ENCODE measurements at regions not wholly inside any gene's neighbourhood (a gene's known extent, or its start where the extent isn't known, plus 50 kb on each side); places are given as distances from the start of the nearest gene placed in this dataset.

DNA sequence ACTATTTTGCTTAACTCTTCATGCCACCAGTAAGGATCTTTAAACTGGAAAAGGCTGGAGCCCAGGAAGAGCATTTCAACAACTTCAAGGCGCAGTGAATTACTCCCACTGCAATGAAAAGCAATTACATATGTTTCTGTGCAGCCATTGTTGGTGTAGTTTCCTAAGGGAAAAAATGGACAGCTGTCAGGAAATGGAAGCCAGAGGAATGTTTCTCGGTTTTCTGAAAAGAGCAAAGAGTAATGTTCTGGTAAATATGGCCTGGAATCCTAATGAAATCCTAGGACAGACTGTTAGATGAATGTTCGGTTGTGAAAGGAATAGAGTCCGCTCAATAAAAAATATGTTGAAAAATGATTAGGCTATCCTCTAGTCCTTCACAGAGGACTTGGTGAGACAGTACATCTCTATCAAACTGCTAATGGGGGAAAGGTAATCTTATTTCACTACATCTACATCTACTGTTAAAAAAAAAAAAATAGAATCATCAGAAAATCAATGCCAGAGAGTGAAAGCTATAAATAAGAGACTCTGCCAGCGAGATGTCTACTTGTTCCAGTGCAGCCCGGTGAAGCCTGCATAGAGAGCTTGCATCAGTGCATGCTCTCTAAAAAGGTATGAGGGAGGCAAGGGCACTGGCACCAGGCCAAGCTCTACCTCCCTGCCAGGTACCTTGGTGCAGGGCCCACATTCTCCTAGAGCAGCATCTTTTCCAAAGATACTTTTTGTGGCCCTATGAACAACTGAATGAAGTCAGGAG, 68.2 kb upstream of the TJP1 start:
- Mint-ChIP-seq H3K4me1 (no peaks in the 10 kb centered on the region), H3K27me3 (peaks cover 3% of the 10 kb centered on the region), H3K9me3 (ENCODE audit: low read depth) (no peaks in the 10 kb centered on the region), H3K27ac (no peak overlapping the region), H3K36me3 (no peaks in the 10 kb centered on the region), H3K4me3 (no peak overlapping the region)
- no peak for DNase-seq
- ATAC-seq, result no peak
- CTCF ChIA-PET, result no interaction called here

DNA sequence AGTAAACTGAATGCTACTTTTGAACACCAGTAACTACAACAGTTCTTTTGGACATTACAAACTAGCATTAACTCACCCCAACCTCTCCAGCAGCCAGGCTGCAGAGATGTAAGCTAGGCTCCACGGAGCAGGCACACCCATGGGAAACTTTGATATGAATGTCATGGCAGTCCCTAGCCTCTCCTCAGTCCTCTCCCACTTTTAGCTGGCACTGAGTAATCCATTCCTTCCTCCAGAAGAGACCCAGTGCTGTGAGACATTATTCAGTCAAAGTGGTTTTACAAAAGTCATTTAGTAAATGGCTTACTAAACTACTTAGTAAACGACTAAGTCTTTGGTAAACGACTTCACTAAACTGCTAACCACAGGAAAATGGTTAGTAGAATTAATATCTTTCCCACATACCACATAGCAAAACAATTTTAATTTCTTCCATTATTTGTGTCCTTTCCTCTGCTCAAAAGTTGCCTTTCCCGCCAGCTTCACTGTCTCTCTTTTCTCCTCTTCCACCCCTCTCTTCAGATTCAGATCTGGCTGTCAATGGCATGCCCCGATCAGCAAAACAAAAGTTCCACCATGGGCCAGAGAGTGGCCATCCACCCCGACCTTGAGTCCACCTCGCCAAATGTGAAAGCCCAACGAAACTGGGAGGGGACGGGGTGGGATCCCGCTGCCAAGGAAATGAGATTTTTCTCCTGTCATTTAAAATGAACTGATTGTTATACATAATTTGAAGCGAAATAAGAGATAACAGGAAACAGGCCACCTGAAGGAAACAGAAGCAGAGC, 67.5 kb upstream of the TJP1 start:
- no peaks in the 10 kb centered on the region for H3K9me3 Mint-ChIP-seq (ENCODE audit: low read depth)
- H3K27ac Mint-ChIP-seq, result no peak overlapping the region
- no peak for ATAC-seq
- H3K36me3 Mint-ChIP-seq, result no peaks in the 10 kb centered on the region
- H3K27me3 Mint-ChIP-seq, result peaks cover 5% of the 10 kb centered on the region
- no peak overlapping the region for H3K4me3 Mint-ChIP-seq
- DNase-seq, result no peak
- CTCF ChIA-PET, result no interaction called here
- H3K4me1 Mint-ChIP-seq, result no peaks in the 10 kb centered on the region

DNA sequence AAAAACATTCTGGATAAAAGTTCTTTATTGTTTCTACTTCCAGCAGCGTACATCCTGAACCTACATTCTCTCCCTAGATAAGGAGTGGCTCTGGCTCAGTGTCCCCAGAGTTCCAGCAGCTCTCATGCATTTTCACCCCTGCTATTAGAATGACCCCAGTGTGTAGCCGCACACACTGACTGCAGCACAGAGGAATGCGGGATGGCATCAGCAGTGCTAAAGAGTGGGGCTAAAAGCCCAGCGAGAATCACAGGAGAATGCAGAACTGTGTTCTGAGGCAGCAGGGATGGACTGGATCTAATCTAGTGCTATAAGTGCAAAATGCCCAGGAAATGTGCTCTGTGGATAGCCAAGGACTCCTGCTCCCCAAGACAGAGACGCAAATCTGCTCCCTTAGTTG, 66.4 kb upstream of the TJP1 start:
- no peak overlapping the region for H3K4me3 Mint-ChIP-seq
- no peaks in the 10 kb centered on the region for H3K4me1 Mint-ChIP-seq
- DNase-seq (no peak), ATAC-seq (no peak)
- peaks cover 5% of the 10 kb centered on the region for H3K27me3 Mint-ChIP-seq
- CTCF ChIA-PET, result no interaction called here
- H3K27ac Mint-ChIP-seq, result no peak overlapping the region
- no peaks in the 10 kb centered on the region for H3K9me3 Mint-ChIP-seq (ENCODE audit: low read depth)
- no peaks in the 10 kb centered on the region for H3K36me3 Mint-ChIP-seq

DNA sequence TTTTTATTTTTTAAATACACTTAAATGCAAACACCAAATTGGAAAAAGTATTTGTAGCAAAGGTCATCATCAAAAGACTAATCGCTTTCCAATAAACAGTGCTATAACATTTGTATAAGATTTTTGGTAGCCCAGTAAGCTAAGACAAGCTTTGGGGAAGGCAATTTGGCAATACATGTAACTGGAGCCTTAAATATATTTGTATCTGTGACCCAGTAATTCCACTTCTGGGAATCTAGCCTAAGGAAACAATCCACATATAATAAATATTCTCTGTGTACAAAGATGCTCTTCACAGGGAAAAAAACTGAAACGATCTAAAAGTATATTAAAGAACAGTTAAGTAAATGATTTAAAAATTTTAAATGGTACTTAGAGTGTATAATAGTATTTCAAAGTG, 65.5 kb upstream of the TJP1 start:
- H3K27me3 Mint-ChIP-seq, result peaks cover 7% of the 10 kb centered on the region
- DNase-seq (no peak), ATAC-seq (no peak)
- no peaks in the 10 kb centered on the region for H3K4me1 Mint-ChIP-seq
- H3K4me3 Mint-ChIP-seq, result no peak overlapping the region
- CTCF ChIA-PET, result no interaction called here
- no peaks in the 10 kb centered on the region for H3K9me3 Mint-ChIP-seq (ENCODE audit: low read depth)
- no peak overlapping the region for H3K27ac Mint-ChIP-seq
- no peaks in the 10 kb centered on the region for H3K36me3 Mint-ChIP-seq

DNA sequence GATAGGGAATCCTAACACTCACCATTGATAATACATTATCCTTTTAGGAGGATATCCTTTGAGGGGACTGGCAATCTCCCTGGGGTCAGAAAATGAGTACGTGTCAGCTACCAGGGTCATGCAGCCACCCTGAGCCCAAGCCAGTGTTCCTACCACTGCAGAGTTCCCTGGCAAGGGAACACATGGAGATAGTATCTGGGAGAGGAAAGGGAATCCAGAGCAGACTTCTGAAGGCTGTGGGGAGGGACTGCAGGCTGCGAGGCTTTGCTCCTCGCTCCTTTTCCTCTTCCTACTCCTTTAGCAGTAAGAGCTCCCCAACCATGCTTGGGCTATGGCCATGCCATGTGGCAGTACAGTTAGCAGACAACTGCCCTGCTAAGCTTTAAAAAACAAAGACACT, 62.9 kb upstream of the TJP1 start:
- CTCF ChIA-PET, result no interaction called here
- peaks cover 7% of the 10 kb centered on the region for H3K27me3 Mint-ChIP-seq
- no peaks in the 10 kb centered on the region for H3K9me3 Mint-ChIP-seq (ENCODE audit: low read depth)
- no peak overlapping the region for H3K27ac Mint-ChIP-seq
- no peaks in the 10 kb centered on the region for H3K4me1 Mint-ChIP-seq
- no peak overlapping the region for H3K4me3 Mint-ChIP-seq
- H3K36me3 Mint-ChIP-seq, result no peaks in the 10 kb centered on the region
- DNase-seq, result no peak
- ATAC-seq, result no peak

DNA sequence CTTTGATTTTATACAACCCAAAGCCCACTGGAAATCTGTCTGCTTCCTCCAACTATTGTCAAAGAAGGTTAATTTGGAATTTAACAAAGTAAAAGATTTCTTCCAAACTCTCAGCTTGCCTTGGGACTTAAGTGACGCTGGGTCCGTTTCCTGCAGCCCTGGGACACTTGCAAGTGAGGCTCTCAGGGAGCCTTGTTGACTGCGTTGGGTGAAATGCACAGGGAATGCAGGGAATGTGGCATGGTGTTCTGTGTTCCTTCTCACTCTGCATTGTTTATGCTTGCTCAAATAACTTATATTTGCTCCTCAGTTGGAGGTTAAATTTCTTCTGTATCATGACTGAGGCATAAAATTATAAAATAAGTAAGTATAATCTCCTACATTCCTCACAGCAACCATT, 60.9 kb upstream of the TJP1 start:
- H3K27me3 Mint-ChIP-seq, result peaks cover 7% of the 10 kb centered on the region
- H3K4me1 Mint-ChIP-seq, result no peaks in the 10 kb centered on the region
- no peak overlapping the region for H3K4me3 Mint-ChIP-seq
- no peak overlapping the region for H3K27ac Mint-ChIP-seq
- no peaks in the 10 kb centered on the region for H3K36me3 Mint-ChIP-seq
- ATAC-seq, result no peak
- no peak for DNase-seq
- CTCF ChIA-PET, result no interaction called here
- H3K9me3 Mint-ChIP-seq (ENCODE audit: low read depth), result no peaks in the 10 kb centered on the region

DNA sequence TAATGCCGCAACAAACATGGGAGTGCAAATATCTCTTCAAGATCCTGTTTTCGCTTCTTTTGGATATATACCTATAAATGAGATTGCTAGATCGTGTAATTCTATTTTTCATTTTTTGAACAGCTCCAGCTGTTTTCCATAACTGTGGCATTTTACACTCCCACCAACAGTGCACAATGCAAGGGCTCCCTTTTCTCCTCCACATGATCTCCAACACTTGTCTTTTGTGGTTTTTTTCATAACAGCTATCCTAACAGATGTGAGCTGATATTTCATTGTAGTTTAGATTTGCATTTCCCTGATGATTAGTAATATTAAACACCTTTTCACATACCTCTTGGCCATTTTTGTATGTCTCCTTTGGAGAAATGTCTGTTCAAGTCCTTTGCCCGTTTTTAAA, 58.6 kb upstream of the TJP1 start:
- no peaks in the 10 kb centered on the region for H3K4me1 Mint-ChIP-seq
- H3K4me3 Mint-ChIP-seq, result no peak overlapping the region
- DNase-seq (no peak), ATAC-seq (no peak)
- peaks cover 7% of the 10 kb centered on the region for H3K27me3 Mint-ChIP-seq
- no peaks in the 10 kb centered on the region for H3K9me3 Mint-ChIP-seq (ENCODE audit: low read depth)
- no peaks in the 10 kb centered on the region for H3K36me3 Mint-ChIP-seq
- H3K27ac Mint-ChIP-seq, result no peak overlapping the region
- CTCF ChIA-PET, result no interaction called here

DNA sequence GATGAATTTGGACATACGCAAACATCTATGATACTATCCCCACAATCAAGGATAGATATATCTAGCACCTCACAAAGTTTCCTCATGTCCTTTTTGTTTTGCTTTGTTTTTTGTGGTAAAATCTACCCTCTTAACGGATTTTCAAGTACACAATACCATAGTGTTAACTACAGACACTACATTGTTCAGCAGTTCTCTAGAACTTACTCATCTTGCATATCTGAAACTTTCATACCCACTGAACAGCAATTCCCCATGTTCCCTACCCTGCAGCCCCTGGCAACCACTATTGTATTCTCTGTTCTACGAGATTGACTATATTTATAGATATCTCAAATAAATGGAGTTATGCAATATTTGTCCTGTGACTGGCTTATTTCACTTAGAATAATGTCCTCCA, 58.1 kb upstream of the TJP1 start:
- no peak for ATAC-seq

DNA sequence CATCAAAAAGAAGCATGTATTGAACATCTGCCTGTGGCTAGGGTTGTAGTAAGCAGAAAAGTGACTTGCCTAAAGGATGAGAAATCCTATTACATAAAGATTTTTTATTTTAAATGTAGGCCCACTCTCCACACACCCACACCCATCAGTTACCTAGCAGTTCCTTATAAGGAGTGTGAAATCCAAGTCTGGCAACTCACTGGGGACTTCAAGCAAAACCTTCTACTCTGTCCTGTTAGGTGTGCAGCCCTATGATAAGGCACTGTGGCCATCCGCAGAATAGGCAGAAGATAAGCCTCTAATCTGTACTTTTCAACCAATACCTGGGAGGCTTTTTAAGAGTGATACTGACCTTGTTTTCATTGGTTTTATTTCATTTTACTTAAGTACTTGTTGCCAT, 52.7 kb upstream of the TJP1 start:
- H3K4me3 Mint-ChIP-seq, result no peak overlapping the region
- no peaks in the 10 kb centered on the region for H3K9me3 Mint-ChIP-seq (ENCODE audit: low read depth)
- no peak for ATAC-seq
- DNase-seq, result no peak
- peaks cover 6% of the 10 kb centered on the region for H3K27me3 Mint-ChIP-seq
- no peaks in the 10 kb centered on the region for H3K36me3 Mint-ChIP-seq
- CTCF ChIA-PET, result no interaction called here
- no peaks in the 10 kb centered on the region for H3K4me1 Mint-ChIP-seq
- H3K27ac Mint-ChIP-seq, result no peak overlapping the region

More for the DNA sequence above, 58.1 kb upstream of the TJP1 start:
- Mint-ChIP-seq H3K27me3 (peaks cover 7% of the 10 kb centered on the region), H3K27ac (no peak overlapping the region), H3K36me3 (no peaks in the 10 kb centered on the region), H3K9me3 (ENCODE audit: low read depth) (no peaks in the 10 kb centered on the region), H3K4me3 (no peak overlapping the region), H3K4me1 (no peaks in the 10 kb centered on the region)
- DNase-seq, result no peak
- CTCF ChIA-PET, result no interaction called here

DNA sequence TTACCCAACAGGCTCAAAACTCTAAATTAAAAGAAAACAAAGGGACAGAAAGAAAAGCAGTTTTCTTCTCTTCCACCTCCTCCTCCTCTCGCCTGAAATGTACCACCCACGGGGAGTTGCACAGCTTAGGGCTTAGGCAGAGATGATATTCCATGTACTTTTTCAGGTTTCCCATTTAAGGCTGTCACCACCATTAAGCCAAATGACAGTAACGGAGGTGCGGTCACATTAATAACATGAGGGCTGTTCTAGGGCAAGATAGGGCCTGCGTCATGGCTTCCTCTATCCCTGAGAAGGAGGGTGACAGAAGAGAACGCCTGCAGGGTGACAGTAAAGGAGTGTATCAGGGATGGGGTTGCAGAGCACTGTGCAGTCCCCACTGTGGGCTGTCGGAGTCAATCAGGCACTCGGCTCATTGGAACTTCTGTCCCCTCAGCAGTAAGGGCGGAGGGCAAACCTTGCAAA, 51.7 kb upstream of the TJP1 start:
- Mint-ChIP-seq H3K9me3 (ENCODE audit: low read depth) (no peaks in the 10 kb centered on the region), H3K4me3 (no peak overlapping the region), H3K27me3 (peaks cover 8% of the 10 kb centered on the region), H3K36me3 (no peaks in the 10 kb centered on the region), H3K4me1 (no peaks in the 10 kb centered on the region), H3K27ac (no peak overlapping the region)
- ATAC-seq, result no peak
- CTCF ChIA-PET, result no interaction called here
- no peak for DNase-seq

DNA sequence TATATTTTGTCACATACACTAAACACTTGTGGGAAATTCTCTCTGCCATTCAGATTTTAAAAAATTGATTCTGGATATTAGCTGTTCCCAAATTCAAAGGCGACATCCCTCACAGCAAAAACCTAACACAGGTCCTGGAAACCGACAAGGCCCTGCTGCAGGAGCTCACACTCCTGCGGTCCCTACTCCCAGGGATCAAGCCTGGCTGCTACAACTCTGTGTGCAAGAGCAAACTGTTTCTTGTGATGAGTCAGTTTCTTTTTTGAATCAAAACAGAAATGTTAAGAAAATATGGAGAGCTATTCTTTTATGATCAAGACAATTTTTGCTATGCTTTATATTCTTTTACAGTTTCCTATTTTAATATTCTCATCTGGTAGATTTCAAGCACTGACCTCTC, 51.0 kb upstream of the TJP1 start:
- CTCF ChIA-PET, result no interaction called here
- Mint-ChIP-seq H3K4me1 (no peaks in the 10 kb centered on the region), H3K27ac (no peak overlapping the region), H3K4me3 (no peak overlapping the region), H3K9me3 (ENCODE audit: low read depth) (no peaks in the 10 kb centered on the region), H3K27me3 (peaks cover 9% of the 10 kb centered on the region), H3K36me3 (no peaks in the 10 kb centered on the region)
- DNase-seq (no peak), ATAC-seq (no peak)

DNA sequence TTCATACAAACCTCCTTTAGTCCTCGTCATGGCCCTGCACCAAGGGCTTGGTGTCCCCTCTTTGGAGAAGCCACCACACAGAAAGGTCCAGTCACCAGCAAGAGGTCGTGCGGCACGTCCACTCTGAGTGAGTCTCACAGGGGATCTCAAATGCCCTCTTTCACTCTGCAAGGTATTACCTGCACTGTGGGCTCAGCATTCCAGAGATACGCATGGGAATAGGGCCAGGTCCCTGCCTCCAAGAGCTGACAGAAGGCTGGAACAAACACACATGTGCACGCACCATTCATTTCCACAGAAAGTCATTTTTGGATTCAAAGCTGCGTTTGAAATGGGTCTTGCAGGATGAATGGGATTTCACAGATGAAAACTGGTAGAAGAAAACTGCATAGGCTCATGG, 50.4 kb upstream of the TJP1 start:
- Mint-ChIP-seq H3K4me3 (no peak overlapping the region), H3K9me3 (ENCODE audit: low read depth) (no peaks in the 10 kb centered on the region), H3K4me1 (no peaks in the 10 kb centered on the region), H3K36me3 (no peaks in the 10 kb centered on the region), H3K27ac (no peak overlapping the region), H3K27me3 (peaks cover 9% of the 10 kb centered on the region)
- DNase-seq, result no peak
- no peak for ATAC-seq
- CTCF ChIA-PET, result no interaction called here
